ENCODE measurements at regions not wholly inside any gene's neighbourhood (a gene's known extent, or its start where the extent isn't known, plus 50 kb on each side); places are given as distances from the start of the nearest gene placed in this dataset.

GRCh38 chr13:19075418-19075817 lies 106.2 kb downstream of the TUBA3C start:
- no peak for TF ChIP-seq CTCF (IDR thresholded peaks at IDR 0.05)
- no peak for TF ChIP-seq ZFX (IDR thresholded peaks at IDR 0.05; ENCODE audit: borderline replicate concordance)

All from 22Rv1 (cell line).